Activated effector memory CD4-positive, alpha-beta T cell treated with Interleukin-2 at 50 U/mL for 16 hours (primary cell): ENCODE measurements at regions not wholly inside any gene's neighbourhood (a gene's known extent, or its start where the extent isn't known, plus 50 kb on each side); places are given as distances from the start of the nearest gene placed in this dataset.
"Not testable (repeated sequence)": the region's sequence is repeated elsewhere in the genome, so short reads cannot be mapped to it uniquely, and the experiment has no call there.

Experiments
- DNase-seq: peaks from one replicate; pipeline ENCODE4 v3.0.0-alpha.2; 2020

DNA sequence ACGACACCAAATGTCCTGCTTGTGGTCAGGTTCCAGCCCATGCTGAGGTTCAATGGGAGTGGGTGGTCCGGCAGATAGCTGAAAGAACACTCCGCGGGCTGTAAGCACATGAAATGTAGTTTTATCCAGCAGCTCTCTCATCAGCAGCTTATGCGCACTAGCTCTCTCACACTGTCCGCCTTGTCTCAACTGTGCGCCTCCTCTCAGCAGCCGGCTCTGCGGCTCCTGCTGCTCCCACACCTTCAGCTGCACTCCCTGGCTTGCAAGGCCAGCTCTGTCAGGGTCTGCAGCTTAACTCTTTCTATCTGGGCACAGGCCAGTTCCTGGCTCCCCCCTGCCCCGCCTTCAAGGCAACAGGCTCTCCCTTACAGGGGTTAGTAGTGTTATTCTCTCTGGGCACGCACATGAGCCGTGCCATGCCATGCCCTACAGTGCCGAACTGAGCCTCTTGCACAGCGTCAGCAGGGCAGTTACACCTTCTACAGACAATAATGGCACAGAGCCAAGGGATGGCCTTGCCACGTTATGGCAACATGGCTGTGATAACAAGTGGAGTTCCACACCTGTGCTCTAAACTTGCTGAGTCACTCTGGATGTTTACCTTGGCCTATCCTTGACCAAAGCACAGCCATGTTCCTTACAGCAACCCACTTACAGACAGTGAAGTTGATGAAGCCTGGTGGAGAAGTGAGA, 84.0 kb upstream of the LRFN2 start:
- no peak for DNase-seq

DNA sequence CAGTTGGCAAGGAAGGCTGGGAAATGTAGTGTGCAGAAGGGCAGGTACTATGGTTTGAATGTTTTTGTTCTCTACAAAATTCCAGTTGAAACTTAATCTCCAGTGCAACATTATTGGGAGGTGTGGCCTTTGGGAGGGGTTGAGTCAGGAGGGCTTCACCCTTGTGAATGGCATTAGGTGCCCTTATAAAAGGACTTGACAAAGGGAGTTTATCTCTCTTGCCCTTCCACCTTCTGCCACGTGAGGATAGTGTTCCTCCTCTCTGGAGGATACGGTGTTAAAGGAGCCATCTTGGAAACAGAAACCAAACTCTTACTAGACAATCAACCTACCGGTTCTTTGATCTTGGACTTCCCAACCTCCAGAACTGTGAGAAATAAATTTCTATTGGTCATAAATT, 82.2 kb upstream of the LRFN2 start:
- no peak for DNase-seq

DNA sequence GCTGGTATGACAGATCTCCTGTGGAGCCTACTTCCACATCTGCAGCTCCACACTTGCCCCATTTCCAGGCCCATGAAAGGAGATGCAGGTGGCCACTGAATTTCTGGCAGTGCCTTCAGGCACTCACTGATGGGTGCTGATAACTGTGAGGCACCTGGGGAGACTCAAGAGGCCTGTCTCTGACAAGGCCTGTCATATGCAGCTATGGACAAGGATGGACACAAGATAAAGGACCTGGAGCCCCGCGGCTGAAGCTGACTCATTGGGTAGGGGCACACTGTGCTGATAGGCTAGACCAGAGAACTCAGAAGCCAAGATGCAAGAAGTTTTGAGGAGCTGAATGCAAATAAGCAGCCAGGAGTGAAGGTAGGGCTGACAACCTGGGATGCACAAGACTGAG, 81.0 kb upstream of the LRFN2 start:
- no peak for DNase-seq

DNA sequence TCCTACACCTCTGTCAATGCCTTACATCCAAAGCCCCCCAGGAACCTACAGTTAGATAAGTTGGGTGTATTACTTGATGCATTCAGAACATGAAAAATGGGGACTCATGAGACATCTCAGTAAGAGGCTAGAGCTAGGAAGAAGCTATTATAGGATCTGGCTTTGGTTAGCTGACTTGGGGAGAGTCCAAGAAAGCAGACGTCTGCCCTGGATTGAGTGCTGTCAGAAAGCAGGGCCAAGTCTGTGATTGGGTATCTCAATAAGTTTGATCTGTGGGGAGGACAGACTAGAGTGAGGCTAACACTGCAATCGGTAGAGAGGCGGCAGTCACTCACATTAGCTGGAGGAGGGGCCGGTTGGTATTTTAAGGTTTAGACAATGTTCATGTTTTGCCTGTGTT, 79.4 kb upstream of the LRFN2 start:
- no peak for DNase-seq

DNA sequence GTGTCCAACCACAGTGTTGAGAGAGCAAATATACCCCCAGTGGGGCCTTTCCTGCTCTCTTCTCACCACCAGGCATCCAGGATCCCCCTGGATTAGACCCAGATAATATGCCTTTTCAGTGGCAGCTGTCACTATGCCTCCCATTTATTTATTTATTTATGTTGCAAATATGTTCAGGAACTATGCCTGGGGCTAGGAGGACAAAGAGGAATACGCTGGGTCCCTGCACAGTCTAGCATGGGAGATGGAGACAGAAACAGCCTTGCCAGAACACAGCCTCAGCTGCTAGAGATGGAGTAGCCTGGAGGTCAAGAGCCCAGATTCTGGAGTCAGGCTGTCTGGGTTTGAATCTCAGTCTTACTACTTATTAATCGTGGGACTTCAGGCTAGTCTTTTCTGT, 74.6 kb upstream of the LRFN2 start:
- DNase-seq = no peak

DNA sequence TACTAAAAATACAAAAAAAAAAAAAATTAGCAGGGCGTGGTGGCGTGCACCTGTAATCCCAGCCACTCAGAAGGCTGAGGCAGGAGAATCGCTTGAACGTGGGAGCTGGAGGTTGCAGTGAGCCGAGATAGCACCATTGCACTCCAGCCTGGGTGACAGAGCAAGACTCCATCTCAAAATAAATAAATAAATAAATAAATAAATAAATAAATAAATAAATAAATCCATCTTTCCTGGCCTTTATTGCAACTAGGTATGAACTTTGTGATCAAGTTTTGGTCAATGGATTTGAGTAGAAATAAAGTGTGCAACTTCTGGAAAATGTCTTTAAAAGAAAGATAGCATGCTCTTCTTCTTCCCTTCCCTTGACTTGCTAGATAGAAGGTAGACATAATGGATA, 69.6 kb upstream of the LRFN2 start:
- DNase-seq = not testable (repeated sequence)

DNA sequence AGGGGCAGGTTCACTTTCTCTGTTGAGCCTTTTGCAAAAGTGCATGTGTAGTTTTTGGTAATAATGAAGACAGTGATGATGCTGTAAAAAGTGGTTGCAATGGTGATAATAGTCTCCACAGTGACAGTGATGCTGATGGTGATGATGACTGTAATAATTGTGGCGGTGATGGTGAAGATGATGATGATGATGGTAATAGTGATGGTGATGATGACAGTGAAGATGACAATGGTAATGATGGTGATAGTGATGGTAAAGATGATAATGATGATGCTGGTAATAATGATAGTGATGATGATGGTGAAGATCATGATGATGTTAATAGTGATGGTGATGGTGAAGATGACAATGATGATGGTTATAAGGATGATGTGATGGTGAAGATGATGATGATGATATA, 67.7 kb upstream of the LRFN2 start:
- no peak for DNase-seq

DNA sequence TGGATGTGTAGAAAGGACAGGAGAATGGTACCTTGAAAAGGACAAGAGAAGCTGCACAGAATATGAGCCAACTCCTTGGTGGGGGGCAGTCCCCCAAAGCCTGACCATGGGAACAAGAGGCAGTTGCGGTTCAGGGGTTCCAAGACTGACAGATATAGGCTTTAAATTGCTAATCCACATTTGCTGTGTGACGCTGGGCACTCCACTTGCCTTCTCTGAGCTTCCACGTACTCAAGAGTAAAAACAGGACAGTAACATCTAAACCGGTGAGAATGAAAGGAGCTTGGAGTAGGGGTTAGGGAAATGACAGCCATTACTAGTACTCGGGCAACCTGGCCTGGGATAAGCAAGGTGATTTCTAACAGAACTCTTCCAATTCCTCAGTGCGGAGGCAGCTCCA, 57.9 kb upstream of the LRFN2 start:
- no peak for DNase-seq

DNA sequence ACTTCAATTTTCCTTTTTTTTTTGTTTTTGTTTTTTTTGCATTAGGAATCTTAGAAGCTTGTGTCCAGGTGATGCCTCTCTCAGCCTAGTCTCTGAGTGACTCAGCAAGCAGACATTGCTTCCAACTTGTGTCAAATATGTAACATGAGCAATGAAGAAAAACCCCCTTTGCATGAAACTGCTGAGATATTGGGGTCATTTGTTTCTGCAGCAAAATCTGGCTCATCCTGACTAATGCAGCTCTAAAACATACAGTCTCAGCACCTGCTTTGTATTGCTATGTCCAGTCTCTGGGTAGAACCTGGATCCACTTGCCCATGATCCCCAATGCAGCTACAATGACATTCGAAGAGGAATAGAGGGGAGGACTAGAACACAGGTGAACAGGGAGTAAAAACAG, 55.7 kb upstream of the LRFN2 start:
- DNase-seq = no peak

DNA sequence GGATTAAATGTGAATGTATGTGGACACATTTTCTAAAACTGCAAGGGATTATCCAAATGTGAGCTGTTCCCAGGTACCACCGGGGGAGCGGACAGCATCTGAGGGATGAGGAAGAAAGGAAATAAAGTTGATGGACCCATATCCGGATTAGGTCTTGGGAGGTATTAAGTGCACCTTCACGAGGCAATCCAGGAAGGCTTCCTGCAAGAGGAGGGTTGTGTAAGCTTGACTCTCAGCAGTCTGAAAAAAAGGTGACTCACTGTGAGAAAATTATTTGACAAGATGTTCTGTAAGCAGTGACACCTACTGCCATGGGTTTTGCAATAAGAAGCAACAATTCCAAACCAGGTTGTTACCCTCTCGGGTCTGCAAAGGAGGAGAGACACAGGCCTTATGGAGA, 55.0 kb upstream of the LRFN2 start:
- no peak for DNase-seq

DNA sequence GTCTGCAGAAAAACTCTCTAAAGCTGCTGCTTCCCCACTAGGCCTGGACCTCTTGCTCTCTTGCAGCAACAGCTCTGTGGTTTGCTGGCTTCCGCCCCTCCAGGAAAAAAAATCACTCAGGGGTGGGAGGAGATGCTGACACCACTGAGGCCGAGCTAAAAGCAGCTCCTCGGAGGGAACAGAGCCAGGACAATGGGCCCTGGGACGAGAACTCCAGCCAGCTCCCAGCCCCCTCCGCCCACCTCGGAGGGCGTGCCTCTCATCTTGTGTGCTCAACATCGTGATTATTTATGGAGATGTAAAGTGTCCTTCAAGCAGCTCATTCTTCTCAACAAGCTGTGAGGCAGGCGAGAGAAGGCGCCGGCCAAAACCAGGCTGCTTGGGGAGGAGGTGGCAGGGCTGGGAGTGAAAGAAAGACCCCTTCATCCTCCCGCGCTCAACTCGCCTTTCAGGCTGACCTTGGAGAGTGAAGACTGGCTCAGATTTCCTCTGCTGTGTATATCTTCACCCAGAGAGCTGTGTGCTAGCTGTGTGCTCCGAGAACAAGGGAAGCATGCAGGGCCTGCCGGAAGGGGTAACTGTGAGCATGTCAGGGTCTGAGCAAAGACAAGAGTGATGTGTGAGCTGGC, 53.5 kb upstream of the LRFN2 start:
- no peak for DNase-seq
